Upper lobe of left lung (tissue), 4 donors: ENCODE measurements at regions not wholly inside any gene's neighbourhood (a gene's known extent, or its start where the extent isn't known, plus 50 kb on each side); places are given as distances from the start of the nearest gene placed in this dataset.

ENCODE experiments used
- CTCF ChIP-seq, 6 experiments: fragments of 450-650 bp in 4 of 6; fragments of 200-600 bp in 2 of 6; sonication (generic) in 2 of 6; IDR thresholded peaks; one replicate each; pipeline ENCODE4 v1.5.1; 2016 to 2019; ENCODE audit warnings: antibody characterized with exemption in 6 of 6
- POLR2A ChIP-seq, 4 donors: fragments of 450-650 bp; IDR thresholded peaks; one replicate each; pipeline ENCODE4 v1.5.1; 2016 to 2017; ENCODE audit warnings: antibody characterized with exemption in 4 of 4, mild to moderate bottlenecking in 2 of 4
- POLR2AphosphoS5 ChIP-seq, 2 donors: sonication (generic); formaldehyde crosslinking; IDR thresholded peaks; one replicate each; pipeline ENCODE4 v1.5.1; 2017; ENCODE audit warnings: antibody characterized with exemption in 2 of 2

GRCh38 chr3:153437666-153438065, 275.6 kb downstream of the RAP2B start:
- TF ChIP-seq POLR2AphosphoS5 (IDR thresholded peaks at IDR 0.05): no peak
- TF ChIP-seq CTCF (IDR thresholded peaks at IDR 0.05): no peak
- no peak for TF ChIP-seq POLR2A (IDR thresholded peaks at IDR 0.05)
